ENCODE measurements at regions not wholly inside any gene's neighbourhood (a gene's known extent, or its start where the extent isn't known, plus 50 kb on each side); places are given as distances from the start of the nearest gene placed in this dataset.
A peak's percentile ranks its signal among the peaks of the same experiment; 100 is the strongest.

DNA sequence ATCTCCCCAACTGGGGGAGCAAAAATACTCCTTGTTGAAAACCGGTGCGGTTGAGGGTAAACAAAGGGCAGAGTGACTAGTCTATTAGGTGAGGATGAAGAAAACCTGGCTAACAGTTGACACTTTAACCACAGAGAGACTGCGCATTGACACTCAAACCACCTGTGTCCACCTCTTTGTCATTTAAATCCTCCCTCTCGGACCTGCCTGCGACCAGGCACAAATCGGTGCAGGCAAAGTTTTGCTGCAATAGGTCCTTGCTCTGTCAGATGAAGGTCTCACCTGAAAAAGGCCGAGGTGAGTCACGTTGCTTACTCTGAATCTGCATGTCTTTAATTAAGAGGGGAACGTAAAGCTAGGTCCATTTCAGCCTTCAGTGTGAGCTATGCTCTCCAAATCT, 494.1 kb upstream of the DPPA4 start:
- no peaks in the 10 kb centered on the region for H3K4me1 ChIP-seq (ENCODE audit: control insufficient read depth in 3 of 3, insufficient read depth in 2 of 3, low read depth in 1 of 3, low read length in 2 of 3)
- peaks cover 0 to 3% (median 0%) of the 10 kb centered on the region in 3 donors for H3K27me3 ChIP-seq (ENCODE audit: control insufficient read depth in 3 of 3, insufficient read depth in 3 of 3, low read length in 3 of 3)
- FAIRE-seq = no peak
- DNase-seq = no peak
- H3K36me3 ChIP-seq (ENCODE audit: control insufficient read depth in 3 of 3, insufficient read depth in 2 of 3, low read depth in 1 of 3, low read length in 3 of 3) = no peaks in the 10 kb centered on the region
- no peaks in the 10 kb centered on the region for H3K9me3 ChIP-seq (ENCODE audit: control insufficient read depth in 2 of 2, insufficient read depth in 1 of 2, low read depth in 1 of 2, low read length in 1 of 2)
- H3K4me3 ChIP-seq (ENCODE audit: low read depth in 1 of 3, low read length in 3 of 3) = no peak overlapping the region
- 60 to 73% (median 66%) methylated on average over 9 of the region's 9 CpGs for WGBS, 3 donors
- no peak overlapping the region for H3K27ac ChIP-seq (ENCODE audit: low read depth in 1 of 3, low read length in 2 of 3)

DNA sequence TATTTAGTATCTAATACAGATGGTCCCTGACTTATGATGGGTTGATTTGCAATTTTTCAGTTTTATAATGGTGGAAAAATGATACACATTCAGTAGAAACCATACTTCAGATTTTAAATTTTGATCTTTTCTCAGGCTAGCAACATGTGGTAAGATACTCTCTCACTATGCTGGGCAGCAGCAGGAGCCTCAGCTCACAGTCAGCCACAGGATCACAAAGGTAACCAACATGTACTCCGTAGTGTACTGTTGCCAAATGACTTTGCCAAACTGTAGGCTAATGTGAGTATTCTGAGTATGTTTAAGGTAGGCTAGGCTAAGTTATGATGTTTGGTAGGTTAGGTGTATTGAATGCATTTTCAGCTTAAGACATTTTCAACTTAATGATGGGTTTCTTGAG, 498.6 kb upstream of the DPPA4 start:
- Histone ChIP-seq H3K27me3 (ENCODE audit: control insufficient read depth in 3 of 3, insufficient read depth in 3 of 3, low read length in 3 of 3) (peaks cover 0 to 3% (median 0%) of the 10 kb centered on the region in 3 donors), H3K4me3 (ENCODE audit: low read depth in 1 of 3, low read length in 3 of 3) (no peak overlapping the region), H3K4me1 (ENCODE audit: control insufficient read depth in 3 of 3, insufficient read depth in 2 of 3, low read depth in 1 of 3, low read length in 2 of 3) (no peaks in the 10 kb centered on the region), H3K27ac (ENCODE audit: low read depth in 1 of 3, low read length in 2 of 3) (no peak overlapping the region), H3K9me3 (ENCODE audit: control insufficient read depth in 2 of 2, insufficient read depth in 1 of 2, low read depth in 1 of 2, low read length in 1 of 2) (no peaks in the 10 kb centered on the region), H3K36me3 (ENCODE audit: control insufficient read depth in 3 of 3, insufficient read depth in 2 of 3, low read depth in 1 of 3, low read length in 3 of 3) (no peaks in the 10 kb centered on the region)
- FAIRE-seq (no peak), DNase-seq (no peak)
- 77 to 84% (median 83%) methylated on average over 1 of the region's 1 CpG for WGBS, 3 donors

DNA sequence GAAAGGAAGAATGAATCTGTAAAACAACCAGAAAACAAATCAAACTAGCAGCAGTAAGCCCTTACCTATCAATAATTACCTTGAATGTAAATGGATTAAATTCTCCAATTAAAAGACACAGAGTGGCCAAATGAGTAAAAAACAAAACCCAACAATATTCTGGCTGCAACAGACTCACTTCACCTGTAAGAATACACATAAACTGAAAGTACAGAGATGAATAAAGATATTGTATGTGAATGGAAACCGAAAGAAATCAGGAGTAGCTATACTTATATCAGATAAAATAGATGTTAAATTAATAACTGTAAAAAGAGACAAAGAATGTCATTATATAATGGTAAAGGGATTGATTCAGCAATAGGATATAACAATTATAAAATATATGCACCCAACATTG, 514.5 kb upstream of the DPPA4 start:
- DNase-seq = no peak
- no peaks in the 10 kb centered on the region for H3K4me1 ChIP-seq (ENCODE audit: control insufficient read depth in 3 of 3, insufficient read depth in 2 of 3, low read depth in 1 of 3, low read length in 2 of 3)
- FAIRE-seq = peak; percentile 15
- H3K36me3 ChIP-seq (ENCODE audit: control insufficient read depth in 3 of 3, insufficient read depth in 2 of 3, low read depth in 1 of 3, low read length in 3 of 3) = no peaks in the 10 kb centered on the region
- no peaks in the 10 kb centered on the region for H3K27me3 ChIP-seq (ENCODE audit: control insufficient read depth in 3 of 3, insufficient read depth in 3 of 3, low read length in 3 of 3)
- H3K4me3 ChIP-seq (ENCODE audit: low read depth in 1 of 3, low read length in 3 of 3) = no peak overlapping the region
- peaks cover 0 to 12% of the 10 kb centered on the region in 2 donors for H3K9me3 ChIP-seq (ENCODE audit: control insufficient read depth in 2 of 2, insufficient read depth in 1 of 2, low read depth in 1 of 2, low read length in 1 of 2)
- no peak overlapping the region for H3K27ac ChIP-seq (ENCODE audit: low read depth in 1 of 3, low read length in 2 of 3)
- 68 to 82% (median 81%) methylated on average over 1 of the region's 1 CpG for WGBS, 3 donors

DNA sequence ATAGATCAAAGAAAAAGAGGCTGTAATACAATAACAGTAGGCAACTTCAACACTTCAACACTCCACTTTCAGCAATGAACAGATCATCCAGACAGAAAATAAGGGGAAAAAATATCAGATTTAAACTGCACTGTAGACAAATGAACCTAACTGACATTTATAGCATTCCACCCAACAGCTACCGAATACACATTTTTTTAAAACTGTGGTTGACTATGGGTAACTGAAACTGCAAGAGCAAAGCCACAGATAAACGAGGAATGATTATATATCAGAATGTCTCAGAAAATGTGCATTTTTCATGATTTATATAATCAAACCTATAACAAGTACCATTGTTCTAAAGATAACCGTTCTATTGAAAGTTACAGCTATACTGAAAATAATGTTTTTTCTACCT, 514.9 kb upstream of the DPPA4 start:
- no peak overlapping the region for H3K4me3 ChIP-seq (ENCODE audit: low read depth in 1 of 3, low read length in 3 of 3)
- no peak overlapping the region for H3K27ac ChIP-seq (ENCODE audit: low read depth in 1 of 3, low read length in 2 of 3)
- H3K36me3 ChIP-seq (ENCODE audit: control insufficient read depth in 3 of 3, insufficient read depth in 2 of 3, low read depth in 1 of 3, low read length in 3 of 3) = no peaks in the 10 kb centered on the region
- H3K9me3 ChIP-seq (ENCODE audit: control insufficient read depth in 2 of 2, insufficient read depth in 1 of 2, low read depth in 1 of 2, low read length in 1 of 2) = peaks cover 0 to 12% of the 10 kb centered on the region in 2 donors
- H3K4me1 ChIP-seq (ENCODE audit: control insufficient read depth in 3 of 3, insufficient read depth in 2 of 3, low read depth in 1 of 3, low read length in 2 of 3) = no peaks in the 10 kb centered on the region
- DNase-seq (no peak), FAIRE-seq (no peak)
- 69 to 75% (median 71%) methylated on average over 3 of the region's 3 CpGs for WGBS, 3 donors
- H3K27me3 ChIP-seq (ENCODE audit: control insufficient read depth in 3 of 3, insufficient read depth in 3 of 3, low read length in 3 of 3) = no peaks in the 10 kb centered on the region

DNA sequence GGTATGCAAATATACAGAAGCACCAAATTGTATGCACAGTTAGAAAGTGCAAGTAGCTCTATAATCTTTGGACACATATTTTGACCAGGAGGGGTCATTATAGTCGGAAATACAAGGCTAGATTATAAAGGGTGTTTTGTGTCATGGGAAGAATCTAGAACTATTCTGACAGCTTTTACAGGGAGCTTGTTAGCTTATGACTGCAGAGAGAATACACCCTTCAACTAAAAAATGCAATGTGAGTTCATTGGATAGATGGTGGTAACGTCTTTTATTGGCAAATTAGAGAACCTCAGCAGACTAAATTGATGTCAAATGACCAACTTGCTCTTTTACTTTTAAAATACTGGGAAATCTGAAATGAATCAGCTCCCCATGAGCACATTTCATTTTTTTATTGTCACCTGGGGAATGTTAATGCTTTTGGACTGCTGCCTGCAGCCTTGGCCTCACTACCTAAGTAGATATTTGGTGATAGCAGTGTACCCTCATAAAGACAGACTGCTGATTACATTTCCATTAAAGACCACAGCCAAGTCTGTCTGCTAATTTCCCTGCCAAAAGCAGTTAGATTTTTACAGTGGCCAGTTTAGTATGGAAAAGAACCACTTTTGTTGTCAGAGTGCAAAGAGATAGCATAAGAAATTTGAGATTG, 515.9 kb upstream of the DPPA4 start:
- no peak for FAIRE-seq
- 27 to 45% (median 29%) methylated on average over 2 of the region's 2 CpGs for WGBS, 3 donors
- Histone ChIP-seq H3K27ac (ENCODE audit: low read depth in 1 of 3, low read length in 2 of 3) (no peak overlapping the region), H3K4me3 (ENCODE audit: low read depth in 1 of 3, low read length in 3 of 3) (no peak overlapping the region), H3K4me1 (ENCODE audit: control insufficient read depth in 3 of 3, insufficient read depth in 2 of 3, low read depth in 1 of 3, low read length in 2 of 3) (no peaks in the 10 kb centered on the region), H3K27me3 (ENCODE audit: control insufficient read depth in 3 of 3, insufficient read depth in 3 of 3, low read length in 3 of 3) (no peaks in the 10 kb centered on the region), H3K36me3 (ENCODE audit: control insufficient read depth in 3 of 3, insufficient read depth in 2 of 3, low read depth in 1 of 3, low read length in 3 of 3) (no peaks in the 10 kb centered on the region), H3K9me3 (ENCODE audit: control insufficient read depth in 2 of 2, insufficient read depth in 1 of 2, low read depth in 1 of 2, low read length in 1 of 2) (peaks cover 0 to 12% of the 10 kb centered on the region in 2 donors)
- no peak for DNase-seq

DNA sequence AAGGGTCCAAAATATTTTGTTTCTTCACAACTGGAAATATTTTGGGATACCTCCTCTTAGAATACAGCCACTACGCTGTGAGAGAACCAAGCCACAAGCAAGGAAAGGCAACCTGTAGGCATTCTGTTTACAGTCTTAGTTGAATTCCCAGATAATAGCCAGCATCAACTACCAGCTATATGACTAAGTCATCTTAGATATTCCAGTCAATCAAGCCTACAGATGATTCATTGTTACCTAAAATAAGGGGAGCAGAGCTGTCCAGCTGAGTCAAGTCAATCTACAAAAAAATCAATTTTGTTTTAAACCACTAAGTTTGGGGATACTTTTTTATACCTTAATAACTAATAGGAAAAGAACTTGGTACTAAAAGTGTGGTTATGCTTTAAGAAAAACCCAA, 526.4 kb upstream of the DPPA4 start:
- Histone ChIP-seq H3K36me3 (ENCODE audit: control insufficient read depth in 3 of 3, insufficient read depth in 2 of 3, low read depth in 1 of 3, low read length in 3 of 3) (no peaks in the 10 kb centered on the region), H3K4me1 (ENCODE audit: control insufficient read depth in 3 of 3, insufficient read depth in 2 of 3, low read depth in 1 of 3, low read length in 2 of 3) (no peaks in the 10 kb centered on the region), H3K27ac (ENCODE audit: low read depth in 1 of 3, low read length in 2 of 3) (no peak overlapping the region), H3K27me3 (ENCODE audit: control insufficient read depth in 3 of 3, insufficient read depth in 3 of 3, low read length in 3 of 3) (no peaks in the 10 kb centered on the region), H3K4me3 (ENCODE audit: low read depth in 1 of 3, low read length in 3 of 3) (no peak overlapping the region), H3K9me3 (ENCODE audit: control insufficient read depth in 2 of 2, insufficient read depth in 1 of 2, low read depth in 1 of 2, low read length in 1 of 2) (no peaks in the 10 kb centered on the region)
- no peak for DNase-seq
- no peak for FAIRE-seq
- WGBS, 3 donors = 76 to 94% (median 92%) methylated on average over 1 of the region's 1 CpG

DNA sequence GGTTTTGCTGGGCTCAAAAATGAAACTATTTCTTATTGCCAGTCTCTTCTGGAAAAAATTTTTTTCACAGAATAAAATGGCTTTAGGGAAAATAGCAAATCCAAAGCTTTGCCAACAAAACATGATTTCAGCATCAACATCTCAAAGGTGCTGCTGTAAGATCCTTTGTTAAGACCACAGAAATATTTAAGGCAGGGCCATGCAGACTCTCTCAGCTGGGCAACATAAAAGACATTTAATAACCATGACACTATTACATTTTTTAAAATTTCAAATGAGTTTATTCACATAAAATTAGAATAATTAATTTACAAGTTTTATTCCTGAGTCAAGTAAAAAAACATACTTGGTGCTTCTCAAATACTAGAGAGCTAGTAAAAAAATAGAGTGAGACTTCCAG, 527.1 kb upstream of the DPPA4 start:
- Histone ChIP-seq H3K27me3 (ENCODE audit: control insufficient read depth in 3 of 3, insufficient read depth in 3 of 3, low read length in 3 of 3) (no peaks in the 10 kb centered on the region), H3K36me3 (ENCODE audit: control insufficient read depth in 3 of 3, insufficient read depth in 2 of 3, low read depth in 1 of 3, low read length in 3 of 3) (no peaks in the 10 kb centered on the region), H3K4me1 (ENCODE audit: control insufficient read depth in 3 of 3, insufficient read depth in 2 of 3, low read depth in 1 of 3, low read length in 2 of 3) (no peaks in the 10 kb centered on the region), H3K4me3 (ENCODE audit: low read depth in 1 of 3, low read length in 3 of 3) (no peak overlapping the region), H3K9me3 (ENCODE audit: control insufficient read depth in 2 of 2, insufficient read depth in 1 of 2, low read depth in 1 of 2, low read length in 1 of 2) (no peaks in the 10 kb centered on the region), H3K27ac (ENCODE audit: low read depth in 1 of 3, low read length in 2 of 3) (no peak overlapping the region)
- DNase-seq (no peak), FAIRE-seq (no peak)

DNA sequence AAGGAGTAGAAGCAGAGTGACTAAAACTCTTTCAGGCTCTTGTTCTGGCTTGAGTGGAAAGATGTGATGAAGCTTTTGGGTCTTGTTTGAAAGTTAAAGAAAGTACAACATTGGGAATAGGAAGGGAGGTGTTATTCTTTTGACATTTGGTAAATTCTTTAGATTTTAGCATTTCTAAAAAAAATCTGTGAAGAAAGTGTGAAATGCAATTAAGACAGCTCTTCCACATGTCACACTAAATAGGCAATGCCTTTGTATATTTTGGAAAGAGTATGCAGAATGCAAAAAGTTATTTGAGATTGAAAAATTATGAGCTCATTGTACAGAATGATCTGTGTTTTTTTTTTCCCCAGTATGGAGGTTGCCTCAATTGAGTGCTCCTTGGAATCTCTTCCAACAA, 532.2 kb upstream of the DPPA4 start:
- Histone ChIP-seq H3K27ac (ENCODE audit: low read depth in 1 of 3, low read length in 2 of 3) (no peak overlapping the region), H3K36me3 (ENCODE audit: control insufficient read depth in 3 of 3, insufficient read depth in 2 of 3, low read depth in 1 of 3, low read length in 3 of 3) (no peaks in the 10 kb centered on the region), H3K27me3 (ENCODE audit: control insufficient read depth in 3 of 3, insufficient read depth in 3 of 3, low read length in 3 of 3) (no peaks in the 10 kb centered on the region), H3K4me1 (ENCODE audit: control insufficient read depth in 3 of 3, insufficient read depth in 2 of 3, low read depth in 1 of 3, low read length in 2 of 3) (no peaks in the 10 kb centered on the region), H3K4me3 (ENCODE audit: low read depth in 1 of 3, low read length in 3 of 3) (no peak overlapping the region), H3K9me3 (ENCODE audit: control insufficient read depth in 2 of 2, insufficient read depth in 1 of 2, low read depth in 1 of 2, low read length in 1 of 2) (no peaks in the 10 kb centered on the region)
- DNase-seq (no peak), FAIRE-seq (no peak)

All from small intestine (tissue), 7 donors.